Esophagus squamous epithelium (tissue), 5 donors: ENCODE measurements at regions not wholly inside any gene's neighbourhood (a gene's known extent, or its start where the extent isn't known, plus 50 kb on each side); places are given as distances from the start of the nearest gene placed in this dataset.

Experiments used
- DNase-seq: peaks from one replicate; lab custom pipeline; 2025; lab: John Stamatoyannopoulos, UW
- H3K27ac ChIP-seq, 4 donors: fragments of 200-600 bp; sonication (generic); one replicate each; pipeline ENCODE4 v1.5.1; 2016 to 2019; ENCODE audit warnings: mild to moderate bottlenecking in 1 of 4
- H3K27me3 ChIP-seq, 4 donors: fragments of 200-600 bp; sonication (generic); 1 replicate in 3 of 4; 2 replicates in 1 of 4; pipeline versions ENCODE4 v1.5.1 to v1.6.0; 2017 to 2021; ENCODE audit warnings: antibody characterized with exemption in 1 of 4
- H3K36me3 ChIP-seq, 3 donors: fragments of 200-600 bp; sonication (generic); one replicate each; pipeline ENCODE4 v1.5.1; 2016 to 2019
- H3K4me1 ChIP-seq, 3 donors: fragments of 200-600 bp; sonication (generic); one replicate each; pipeline ENCODE4 v1.5.1; 2017 to 2019
- H3K4me3 ChIP-seq, 4 donors: fragments of 200-600 bp; sonication (generic); 1 replicate in 3 of 4; 2 replicates in 1 of 4; pipeline ENCODE4 v1.5.1; 2016 to 2019; ENCODE audit warnings: mild to moderate bottlenecking in 2 of 4, moderate library complexity in 1 of 4
- H3K9me3 ChIP-seq, 3 donors: fragments of 200-600 bp; sonication (generic); one replicate each; pipeline ENCODE4 v1.5.1; 2016 to 2019
- CTCF ChIP-seq, 6 experiments: fragments of 450-650 bp in 4 of 6; fragments of 200-600 bp in 2 of 6; sonication (generic) in 2 of 6; IDR thresholded peaks; one replicate each; pipeline ENCODE4 v1.5.1; 2016 to 2019; ENCODE audit warnings: antibody characterized with exemption in 6 of 6, mild to moderate bottlenecking in 4 of 6, moderate library complexity in 4 of 6
- POLR2A ChIP-seq, 4 donors: fragments of 450-650 bp; IDR thresholded peaks; one replicate each; pipeline ENCODE4 v1.6.1; 2017; ENCODE audit warnings: antibody characterized with exemption in 4 of 4, mild to moderate bottlenecking in 4 of 4, moderate library complexity in 3 of 4
- WGBS, 2 donors: methylation state at CpG; one replicate each; pipeline ENCODE4 v1.1.5; 2018; 5-methylcytosine and 5-hydroxymethylcytosine counted together
- intact Hi-C: fragments of 100-400 bp; cut with DNase I; formaldehyde crosslinking; loops from one replicate; pipeline ENCODE4 v1.15.0; 2022
- donor health status: DM: yes; HTN: yes; CAD: no.

- H3K27ac ChIP-seq, result no peak overlapping the region
- peaks cover 0 to 18% (median 3%) of the 10 kb centered on the region in 3 donors for H3K4me1 ChIP-seq
- no peak overlapping the region for H3K4me3 ChIP-seq
- TF ChIP-seq POLR2A (IDR thresholded peaks at IDR 0.05) (no peak), CTCF (IDR thresholded peaks at IDR 0.05) (no peak)
- 77 to 89% methylated on average over 1 of the region's 1 CpG for WGBS, 2 donors
- intact Hi-C loops, result no loop called here
- H3K27me3 ChIP-seq, result no peaks in the 10 kb centered on the region
- no peak for DNase-seq
- H3K9me3 ChIP-seq, result no peaks in the 10 kb centered on the region
- no peaks in the 10 kb centered on the region for H3K36me3 ChIP-seq
These were observed 187.0 kb upstream of the RUNX1 start for GRCh38 chr21:35236090-35236489.

DNA sequence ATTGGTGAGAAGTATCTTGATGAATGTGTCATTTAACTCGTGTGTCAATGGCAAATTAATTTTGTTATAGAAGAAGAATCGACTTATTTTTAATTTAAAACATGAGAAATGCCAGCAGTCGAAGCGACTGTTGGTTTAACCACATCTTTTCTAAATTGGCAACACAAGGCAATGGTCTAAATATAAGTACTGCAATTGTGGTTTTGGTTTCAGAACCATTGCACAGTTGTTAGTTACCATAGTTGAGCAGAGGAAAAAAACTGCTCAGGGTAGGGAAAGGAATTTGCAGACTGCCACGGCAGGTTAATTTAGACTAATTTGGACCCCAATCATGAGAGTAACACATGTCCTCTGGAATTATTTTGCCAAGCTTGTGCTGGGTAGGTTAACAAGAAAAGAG is 185.6 kb upstream of the RUNX1 start:
- Histone ChIP-seq H3K4me1 (peaks cover 0 to 25% (median 3%) of the 10 kb centered on the region in 3 donors), H3K4me3 (no peak overlapping the region), H3K27ac (no peak overlapping the region), H3K9me3 (no peaks in the 10 kb centered on the region), H3K27me3 (no peaks in the 10 kb centered on the region), H3K36me3 (no peaks in the 10 kb centered on the region)
- DNase-seq, result no peak
- WGBS, 2 donors, result 54 to 58% methylated on average over 5 of the region's 5 CpGs
- intact Hi-C loops, result no loop called here
- TF ChIP-seq POLR2A (IDR thresholded peaks at IDR 0.05) (no peak), CTCF (IDR thresholded peaks at IDR 0.05) (no peak)

DNA sequence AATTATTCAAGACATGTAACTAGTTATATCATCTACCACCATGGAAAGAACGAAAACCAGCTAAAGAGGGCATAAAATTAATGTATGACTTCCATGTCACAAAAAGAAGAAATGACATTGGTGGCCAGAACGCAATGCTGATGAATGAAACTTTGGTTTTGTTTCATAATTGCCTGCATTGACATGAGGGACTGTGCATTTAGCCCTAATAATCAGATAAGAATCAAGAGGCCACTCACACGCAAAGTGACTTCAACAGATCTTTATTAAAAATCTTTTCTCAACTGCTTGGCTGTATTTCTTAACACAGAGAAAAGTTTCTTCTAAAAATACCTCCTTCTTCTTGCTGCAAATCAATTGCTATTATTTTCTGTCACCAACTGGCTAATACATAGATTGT is 184.7 kb upstream of the RUNX1 start:
- no peak for DNase-seq
- Histone ChIP-seq H3K4me3 (no peak overlapping the region), H3K9me3 (no peaks in the 10 kb centered on the region), H3K36me3 (no peaks in the 10 kb centered on the region), H3K27ac (no peak overlapping the region), H3K27me3 (no peaks in the 10 kb centered on the region), H3K4me1 (peaks cover 0 to 15% (median 0%) of the 10 kb centered on the region in 3 donors)
- intact Hi-C loops, result no loop called here
- TF ChIP-seq CTCF (IDR thresholded peaks at IDR 0.05) (no peak), POLR2A (IDR thresholded peaks at IDR 0.05) (no peak)
- 89 to 94% methylated on average over 3 of the region's 3 CpGs for WGBS, 2 donors

DNA sequence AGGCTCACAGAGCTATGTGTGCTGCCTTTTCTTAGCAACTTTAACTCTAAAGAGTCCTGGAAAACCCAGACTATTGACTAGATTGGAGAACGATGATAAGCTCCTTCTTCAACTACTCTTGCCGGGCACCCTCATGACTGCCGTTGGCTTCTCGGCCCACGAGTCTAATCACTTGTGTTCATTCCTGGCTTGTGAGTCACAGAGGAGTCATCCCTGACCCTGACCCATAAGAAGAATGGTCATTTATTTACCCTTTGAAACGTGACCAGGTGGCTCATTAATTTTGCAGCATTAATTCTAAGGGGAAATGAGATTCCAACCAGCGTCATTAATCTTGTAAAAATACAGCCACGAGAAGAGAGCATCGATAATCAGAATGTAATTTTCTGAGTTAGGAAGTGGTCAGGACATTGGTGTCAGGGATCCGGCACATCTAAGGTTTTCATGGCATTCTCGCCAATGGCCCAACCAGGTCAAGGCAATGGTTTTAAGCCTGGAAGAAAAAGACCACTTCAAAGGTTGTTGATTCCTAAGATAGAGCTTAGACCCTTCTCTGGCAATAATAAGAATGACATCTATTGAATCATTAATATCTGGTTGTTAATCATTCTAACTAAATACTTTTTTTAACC is 183.6 kb upstream of the RUNX1 start:
- WGBS, 2 donors, result 78 to 79% methylated on average over 11 of the region's 11 CpGs
- no peaks in the 10 kb centered on the region for H3K27me3 ChIP-seq
- H3K36me3 ChIP-seq, result no peaks in the 10 kb centered on the region
- H3K27ac ChIP-seq, result no peak overlapping the region
- no peak overlapping the region for H3K4me3 ChIP-seq
- DNase-seq, result no peak
- H3K9me3 ChIP-seq, result no peaks in the 10 kb centered on the region
- peaks cover 0 to 14% (median 0%) of the 10 kb centered on the region in 3 donors for H3K4me1 ChIP-seq
- intact Hi-C loops, result no loop called here
- TF ChIP-seq POLR2A (IDR thresholded peaks at IDR 0.05) (no peak), CTCF (IDR thresholded peaks at IDR 0.05) (no peak)

DNA sequence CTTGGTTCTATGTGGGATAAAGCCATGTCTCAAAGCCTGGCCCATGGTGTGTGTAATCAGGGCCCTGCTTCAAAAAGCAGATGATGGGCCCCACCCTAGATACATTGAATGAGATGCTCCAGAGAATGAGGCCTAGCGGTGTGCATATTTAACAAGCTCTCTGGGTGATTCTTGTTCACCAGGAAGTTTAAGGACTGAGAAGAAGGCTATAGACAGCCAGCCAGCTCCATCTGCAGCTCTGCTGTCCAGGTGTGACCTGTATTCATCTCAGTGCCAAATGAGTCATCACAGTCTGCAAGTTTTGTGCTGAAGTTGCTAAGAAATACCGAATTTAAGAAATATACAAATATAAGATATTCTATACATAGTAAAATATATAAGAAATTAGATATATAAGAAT is 182.0 kb upstream of the RUNX1 start:
- no peak for DNase-seq
- H3K9me3 ChIP-seq, result no peaks in the 10 kb centered on the region
- no peak overlapping the region for H3K4me3 ChIP-seq
- no peaks in the 10 kb centered on the region for H3K27me3 ChIP-seq
- no peaks in the 10 kb centered on the region for H3K36me3 ChIP-seq
- peaks cover 0 to 14% (median 0%) of the 10 kb centered on the region in 3 donors for H3K4me1 ChIP-seq
- intact Hi-C loops, result no loop called here
- H3K27ac ChIP-seq, result peak overlapping the region in 1 of 4 donors; percentile 18
- TF ChIP-seq POLR2A (IDR thresholded peaks at IDR 0.05) (no peak), CTCF (IDR thresholded peaks at IDR 0.05) (no peak)
- 20 to 48% methylated on average over 2 of the region's 2 CpGs for whole genome bisulfite sequencing, 2 donors
